K562 (cell line): ENCODE measurements at regions not wholly inside any gene's neighbourhood (a gene's known extent, or its start where the extent isn't known, plus 50 kb on each side); places are given as distances from the start of the nearest gene placed in this dataset.

ENCODE experiments used
- ATAC-seq: fragments of 200-7000 bp; cut with Tn5 transposase; 3 replicates; pipeline ENCODE4 v1.9.1; 2020; ENCODE audit warnings: moderate library complexity
- BruUV-seq: library from RNA; stranded (reverse); fragments of 400-500 nt; replicated peaks from 2 replicates; lab custom pipeline; 2021; lab: Mats Ljungman, UMichigan
- CTCF ChIA-PET: fragments of 300-600 bp; formaldehyde crosslinking; extraction: SDS; loops from one replicate; lab custom pipeline; 2021; ENCODE audit warnings: low intra/inter-chr PET ratio; lab: Yijun Ruan, JAX
- POLR2A ChIA-PET: fragments of 300-600, 350-650 bp; sonication (Branson Sonifier 250); formaldehyde crosslinking; extraction: SDS; loops from one replicate; lab custom pipeline; 2021; ENCODE audit warnings: antibody characterized with exemption, inconsistent platforms; lab: Yijun Ruan, JAX
- DNase-seq, 4 experiments: peaks; one replicate each; pipeline versions ENCODE4 v3.0.0 to v3.0.0-alpha.2; 2011 to 2018; ENCODE audit warnings: low spot score in 3 of 4, mixed read lengths in 3 of 4; ENCODE audit errors: extremely low read depth in 1 of 4
- FAIRE-seq: peaks from 2 replicates; lab custom pipeline; 2011; peaks lifted over from hg19 to GRCh38; lab: Jason Lieb, UNC
- H2AFZ ChIP-seq: 2 replicates; pipeline ENCODE4 v1.6.0; 2011; ENCODE audit warnings: low read depth, low read length, control low read depth, inconsistent platforms
- H3K27ac ChIP-seq: fragments of 200-600 bp; 3 replicates; pipeline ENCODE4 v1.8.0; 2011; ENCODE audit warnings: low read depth, mild to moderate bottlenecking, control low read depth, inconsistent platforms, low read length, moderate library complexity, mixed read lengths; ENCODE audit errors: extremely low read depth
- H3K27me3 ChIP-seq, 2 experiments: fragments of 300-600 bp in 1 of 2; 2 replicates in 1 of 2; 3 replicates in 1 of 2; pipeline versions ENCODE4 v1.6.0 to v1.8.0; 2011; ENCODE audit warnings: inconsistent platforms in 2 of 2, low read length in 2 of 2, mild to moderate bottlenecking in 1 of 2, mixed read lengths in 1 of 2, moderate library complexity in 1 of 2; ENCODE audit not compliant: control insufficient read depth in 2 of 2, insufficient read depth in 2 of 2
- H3K36me3 ChIP-seq: fragments of 300-600 bp; 3 replicates; pipeline ENCODE4 v1.8.0; 2011; ENCODE audit warnings: mild to moderate bottlenecking, low read length, inconsistent platforms; ENCODE audit not compliant: control insufficient read depth, insufficient read depth
- H3K4me1 ChIP-seq, 2 experiments: fragments of 200-600 bp in 1 of 2; replicated peaks in 1 of 2; 2 replicates in 1 of 2; 3 replicates in 1 of 2; pipeline versions ENCODE4 v1.5.1 to v1.8.0; 2011; ENCODE audit warnings: inconsistent platforms in 2 of 2, low read length in 2 of 2, mild to moderate bottlenecking in 1 of 2, mixed read lengths in 1 of 2, moderate library complexity in 1 of 2; ENCODE audit not compliant: control insufficient read depth in 2 of 2, insufficient read depth in 2 of 2
- H3K4me2 ChIP-seq: 2 replicates; pipeline ENCODE4 v1.6.1; 2011; ENCODE audit warnings: low read length, control low read depth, inconsistent platforms, mixed read lengths; ENCODE audit not compliant: insufficient read depth
- H3K4me3 ChIP-seq: fragments of 200-600 bp; sonication (generic), shearing (Covaris generic); 2 replicates; pipeline ENCODE4 v1.5.1; 2016; ENCODE audit warnings: control low read depth, inconsistent platforms
- H3K79me2 ChIP-seq: fragments of 200-600 bp; 3 replicates; pipeline ENCODE4 v1.8.0; 2011; ENCODE audit warnings: low read length, inconsistent platforms; ENCODE audit not compliant: control insufficient read depth, insufficient read depth
- H3K9ac ChIP-seq, 2 experiments: 2 replicates each; pipeline versions ENCODE4 v1.6.0 to v1.6.1; 2011; ENCODE audit warnings: low read depth in 2 of 2, low read length in 2 of 2, control low read depth in 1 of 2, inconsistent platforms in 1 of 2, mild to moderate bottlenecking in 1 of 2, mixed read lengths in 1 of 2; ENCODE audit not compliant: insufficient read depth in 1 of 2
- H3K9me1 ChIP-seq: one replicate; pipeline ENCODE4 v1.6.0; 2011; ENCODE audit warnings: inconsistent platforms, mild to moderate bottlenecking, low read length, moderate library complexity; ENCODE audit not compliant: control insufficient read depth, insufficient read depth
- H3K9me3 ChIP-seq: replicated peaks from 2 replicates; pipeline ENCODE4 v1.5.1; 2011; ENCODE audit warnings: low read depth, low read length, inconsistent platforms; ENCODE audit not compliant: control insufficient read depth, insufficient read depth
- H4K20me1 ChIP-seq: replicated peaks from 2 replicates; pipeline ENCODE4 v1.6.1; 2011; ENCODE audit warnings: low read length, inconsistent platforms, mixed read lengths; ENCODE audit not compliant: control insufficient read depth, insufficient read depth
- ATF4 ChIP-seq: fragments of 450-650 bp; formaldehyde crosslinking; IDR thresholded peaks from 2 replicates; pipeline ENCODE4 v1.4.0; 2022; ENCODE audit warnings: mild to moderate bottlenecking, moderate library complexity
- PRPF4 ChIP-seq: fragments of 200-400 bp; formaldehyde crosslinking; IDR thresholded peaks from one replicate; pipeline ENCODE4 v1.6.1; 2017; ENCODE audit warnings: low read length, low read depth, mild to moderate bottlenecking; ENCODE audit not compliant: insufficient read depth, poor library complexity, severe bottlenecking
- USF1 ChIP-seq: sonication (generic); formaldehyde crosslinking; IDR thresholded peaks from 2 replicates; pipeline ENCODE4 v1.9.0; 2022; ENCODE audit warnings: mild to moderate bottlenecking, missing genetic modification reagents
- ZNF740 ChIP-seq, 3 experiments: fragments of 200-800 bp in 1 of 3; sonication (Bioruptor generic) in 1 of 3; sonication (generic) in 1 of 3; formaldehyde crosslinking in 1 of 3; IDR thresholded peaks; 2 replicates each; pipeline versions ENCODE4 v1.6.1 to v1.8.0; 2016 to 2022; ENCODE audit warnings: mild to moderate bottlenecking in 2 of 3, missing compliant biosample characterization in 2 of 3, missing genetic modification characterization in 2 of 3, missing genetic modification reagents in 1 of 3
- in situ Hi-C: fragments of 300-500 bp; cut with MboI; formaldehyde crosslinking; loops from 4 replicates; pipeline ENCODE4 v1.15.0; 2018; ENCODE audit warnings: inconsistent platforms, mixed read lengths
- intact Hi-C: fragments of 100-400 bp; cut with micrococcal nuclease; formaldehyde crosslinking; loops from 2 replicates; pipeline ENCODE4 v1.14.2; 2022

GRCh38 chr6:112639391-112639831, 292.3 kb downstream of the RFPL4B start:
- Histone ChIP-seq H3K36me3 (no peaks in the 10 kb centered on the region), H2AFZ (no peak overlapping the region), H3K79me2 (no peaks in the 10 kb centered on the region), H3K4me2 (no peak overlapping the region), H4K20me1 (no peaks in the 10 kb centered on the region), H3K27me3 (no peaks in the 10 kb centered on the region), H3K9me1 (no peaks in the 10 kb centered on the region), H3K27ac (no peak overlapping the region), H3K9ac (no peak overlapping the region), H3K4me3 (no peak overlapping the region), H3K4me1 (no peaks in the 10 kb centered on the region), H3K9me3 (no peaks in the 10 kb centered on the region)
- intact Hi-C loops, result no loop called here
- ChIA-PET POLR2A (no interaction called here), CTCF (no interaction called here)
- TF ChIP-seq USF1 (CRISPR knock-in tag) (no peak), ATF4 (no peak), PRPF4 (no peak), ZNF740 (CRISPR knock-in tag; IDR thresholded peaks at IDR 0.05) (no peak), ZNF740 (tag; IDR thresholded peaks at IDR 0.05) (no peak)
- FAIRE-seq, result no peak
- BruUV-seq, result no TSS peak
- in situ Hi-C loops, result no loop called here
- no peak for DNase-seq
- no peak for ATAC-seq
